CD14-positive monocyte (primary cell): ENCODE measurements at regions not wholly inside any gene's neighbourhood (a gene's known extent, or its start where the extent isn't known, plus 50 kb on each side); places are given as distances from the start of the nearest gene placed in this dataset.

Source experiments
- DNase-seq, 3 donors: peaks; one replicate each; pipeline ENCODE4 v3.0.0-alpha.2; 2011 to 2022
- H2AFZ ChIP-seq: 2 replicates; pipeline ENCODE4 v1.6.0; 2012; ENCODE audit warnings: mild to moderate bottlenecking, low read depth, low read length, inconsistent platforms; ENCODE audit not compliant: insufficient read depth, poor library complexity, severe bottlenecking
- H3K27ac ChIP-seq, 2 donors: 1 replicate in 1 of 2; 2 replicates in 1 of 2; pipeline ENCODE4 v1.5.1; 2012 to 2013; ENCODE audit warnings: low read length in 2 of 2, control low read depth in 1 of 2, inconsistent platforms in 1 of 2, low read depth in 1 of 2, mild to moderate bottlenecking in 1 of 2
- H3K27me3 ChIP-seq, 2 donors: one replicate each; pipeline versions ENCODE4 v1.6.0 to v1.6.1; 2011 to 2013; ENCODE audit warnings: low read length in 2 of 2; ENCODE audit not compliant: control insufficient read depth in 2 of 2, insufficient read depth in 2 of 2
- H3K36me3 ChIP-seq, 2 donors: replicated peaks in 1 of 2; 1 replicate in 1 of 2; 2 replicates in 1 of 2; pipeline versions ENCODE4 v1.5.1 to v1.6.1; 2012 to 2013; ENCODE audit warnings: low read length in 2 of 2, control low read depth in 1 of 2, inconsistent platforms in 1 of 2, mild to moderate bottlenecking in 1 of 2; ENCODE audit not compliant: insufficient read depth in 2 of 2, control insufficient read depth in 1 of 2
- H3K4me1 ChIP-seq, 2 donors: 1 replicate in 1 of 2; 2 replicates in 1 of 2; pipeline versions ENCODE4 v1.5.1 to v1.6.1; 2012 to 2013; ENCODE audit warnings: low read length in 2 of 2, control low read depth in 1 of 2, inconsistent platforms in 1 of 2, mild to moderate bottlenecking in 1 of 2, moderate library complexity in 1 of 2; ENCODE audit not compliant: insufficient read depth in 2 of 2, control insufficient read depth in 1 of 2
- H3K4me2 ChIP-seq: replicated peaks from 2 replicates; pipeline ENCODE3; 2012; ENCODE audit warnings: low read length, moderate library complexity, mild to moderate bottlenecking; ENCODE audit not compliant: poor library complexity, severe bottlenecking; ENCODE audit errors: extremely low read depth
- H3K4me3 ChIP-seq, 3 experiments: fragments of 200-600 bp in 1 of 3; sonication (generic) in 1 of 3; replicated peaks in 1 of 3; 1 replicate in 2 of 3; 2 replicates in 1 of 3; pipeline ENCODE4 v1.5.1; 2011 to 2013; ENCODE audit warnings: low read length in 3 of 3, mild to moderate bottlenecking in 3 of 3, control low read depth in 2 of 3, low read depth in 2 of 3, inconsistent platforms in 1 of 3, moderate library complexity in 1 of 3
- H3K79me2 ChIP-seq: 2 replicates; pipeline ENCODE4 v1.6.0; 2012; ENCODE audit warnings: mild to moderate bottlenecking, control low read depth, inconsistent platforms, low read length, moderate library complexity; ENCODE audit not compliant: insufficient read depth
- H3K9ac ChIP-seq: 2 replicates; pipeline ENCODE4 v1.6.0; 2017; ENCODE audit warnings: low read length, mild to moderate bottlenecking; ENCODE audit not compliant: insufficient read depth, poor library complexity, severe bottlenecking
- H3K9me3 ChIP-seq, 2 donors: replicated peaks in 1 of 2; 1 replicate in 1 of 2; 2 replicates in 1 of 2; pipeline versions ENCODE4 v1.5.1 to v1.6.1; 2012 to 2013; ENCODE audit warnings: low read length in 2 of 2, control low read depth in 1 of 2; ENCODE audit not compliant: control insufficient read depth in 1 of 2, insufficient read depth in 1 of 2
- H4K20me1 ChIP-seq: 2 replicates; pipeline ENCODE4 v1.6.0; 2012; ENCODE audit warnings: mild to moderate bottlenecking, low read length, control low read depth, moderate library complexity; ENCODE audit not compliant: insufficient read depth
- H3K27ac Mint-ChIP-seq, 7 donors: one replicate each; pipeline ENCODE4 v1.8.0; 2020; ENCODE audit warnings: mild to moderate bottlenecking in 7 of 7, mixed read lengths in 7 of 7, moderate library complexity in 6 of 7, inconsistent platforms in 2 of 7
- H3K27me3 Mint-ChIP-seq, 3 donors: one replicate each; pipeline ENCODE4 v1.8.0; 2021 to 2022; ENCODE audit warnings: low read depth in 3 of 3, mild to moderate bottlenecking in 3 of 3, mixed read lengths in 3 of 3, moderate library complexity in 3 of 3, inconsistent platforms in 1 of 3
- H3K36me3 Mint-ChIP-seq, 2 donors: one replicate each; pipeline ENCODE4 v1.8.0; 2020; ENCODE audit warnings: mixed read lengths in 2 of 2, inconsistent platforms in 1 of 2, mild to moderate bottlenecking in 1 of 2
- H3K4me1 Mint-ChIP-seq: one replicate; pipeline ENCODE4 v1.8.0; 2020; ENCODE audit warnings: mild to moderate bottlenecking, mixed read lengths
- H3K4me3 Mint-ChIP-seq, 2 donors: one replicate each; pipeline ENCODE4 v1.8.0; 2020; ENCODE audit warnings: mild to moderate bottlenecking in 2 of 2, mixed read lengths in 2 of 2, moderate library complexity in 1 of 2
- H3K9me3 Mint-ChIP-seq, 7 donors: one replicate each; pipeline ENCODE4 v1.8.0; 2020 to 2022; ENCODE audit warnings: mixed read lengths in 7 of 7, mild to moderate bottlenecking in 6 of 7, moderate library complexity in 6 of 7, inconsistent platforms in 2 of 7
- CTCF ChIP-seq: fragments of 200-600 bp; IDR thresholded peaks from one replicate; pipeline ENCODE4 v1.8.0; 2022; ENCODE audit warnings: antibody characterized with exemption, mild to moderate bottlenecking
- WGBS: methylation state at CpG from one replicate; pipeline ENCODE4 v1.1.5; 2013; ENCODE audit warnings: missing lambda C conversion rate; ENCODE audit not compliant: insufficient coverage; 5-methylcytosine and 5-hydroxymethylcytosine counted together
- intact Hi-C, 2 donors: fragments of 100-400 bp; cut with micrococcal nuclease; formaldehyde crosslinking; loops; one replicate each; pipeline versions ENCODE4 v1.15.0 to v1.15.1; 2023

- Histone ChIP-seq H3K9me3 (no peaks in the 10 kb centered on the region), H3K4me1 (no peaks in the 10 kb centered on the region), H3K36me3 (no peaks in the 10 kb centered on the region), H3K9ac (no peak overlapping the region), H3K27me3 (no peaks in the 10 kb centered on the region), H2AFZ (no peak overlapping the region), H3K4me3 (no peak overlapping the region), H3K79me2 (no peaks in the 10 kb centered on the region), H4K20me1 (no peaks in the 10 kb centered on the region), H3K27ac (no peak overlapping the region), H3K4me2 (no peak overlapping the region)
- H3K36me3 Mint-ChIP-seq: no peaks in the 10 kb centered on the region
- peaks cover 4 to 7% (median 5%) of the 10 kb centered on the region in 7 donors for H3K9me3 Mint-ChIP-seq
- no peaks in the 10 kb centered on the region for H3K4me1 Mint-ChIP-seq
- no peak overlapping the region for H3K4me3 Mint-ChIP-seq
- WGBS: 52% methylated on average over 11 of the region's 12 CpGs
- peaks cover 2 to 20% (median 16%) of the 10 kb centered on the region in 3 donors for H3K27me3 Mint-ChIP-seq
- peak; percentile 27 for TF ChIP-seq CTCF
- peak in 1 of 3 donors; percentile 29 for DNase-seq
- H3K27ac Mint-ChIP-seq: peak overlapping the region in 1 of 7 donors; percentile 40
- intact Hi-C loops: no loop called here
These were observed 62.4 kb upstream of the ADGRE5 start for GRCh38 chr19:14318873-14319272.

GRCh38 chr19:14317157-14317556 lies 64.1 kb upstream of the ADGRE5 start:
- H3K36me3 ChIP-seq: no peaks in the 10 kb centered on the region
- no peak overlapping the region for H3K4me2 ChIP-seq
- Mint-ChIP-seq H3K27ac (peak overlapping the region in 1 of 7 donors; percentile 68), H3K36me3 (no peaks in the 10 kb centered on the region), H3K27me3 (peaks cover 2 to 16% (median 12%) of the 10 kb centered on the region in 3 donors), H3K9me3 (peaks cover 4 to 7% (median 5%) of the 10 kb centered on the region in 7 donors), H3K4me1 (no peaks in the 10 kb centered on the region), H3K4me3 (no peak overlapping the region)
- WGBS: no CpG with 5 or more reads among the region's 21 CpGs
- no peak overlapping the region for H3K9ac ChIP-seq
- intact Hi-C loops: no loop called here
- H3K27me3 ChIP-seq: no peaks in the 10 kb centered on the region
- no peaks in the 10 kb centered on the region for H3K9me3 ChIP-seq
- H3K4me3 ChIP-seq: no peak overlapping the region
- no peak for DNase-seq
- H4K20me1 ChIP-seq: no peaks in the 10 kb centered on the region
- TF ChIP-seq CTCF: no peak
- no peak overlapping the region for H3K27ac ChIP-seq
- H2AFZ ChIP-seq: no peak overlapping the region
- H3K4me1 ChIP-seq: no peaks in the 10 kb centered on the region
- no peaks in the 10 kb centered on the region for H3K79me2 ChIP-seq
